ENCODE measurements at regions not wholly inside any gene's neighbourhood (a gene's known extent, or its start where the extent isn't known, plus 50 kb on each side); places are given as distances from the start of the nearest gene placed in this dataset.

DNA sequence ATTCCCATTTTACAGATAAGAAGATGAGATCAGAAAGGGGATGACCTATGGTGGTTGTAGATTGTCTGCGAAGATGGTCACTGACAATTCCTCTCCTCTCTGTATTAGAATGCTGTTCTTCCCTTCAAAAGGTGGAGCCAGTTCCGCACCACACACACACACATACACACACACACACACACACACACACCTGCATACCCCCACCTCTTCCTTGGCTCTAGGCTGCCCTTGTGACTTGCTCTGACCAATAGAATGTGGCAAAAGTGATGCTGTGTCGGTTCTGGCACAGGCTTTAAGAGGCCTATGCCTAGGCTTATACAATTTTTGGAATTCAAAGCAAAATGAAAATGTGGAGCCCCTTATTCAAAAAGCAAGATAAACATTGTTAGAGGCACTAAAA, 88.0 kb downstream of the ZFP36L2 start:
- Mint-ChIP-seq H3K27ac (peak overlapping the region; percentile 97), H3K9me3 (no peaks in the 10 kb centered on the region), H3K27me3 (ENCODE audit: low read depth) (no peaks in the 10 kb centered on the region), H3K4me1 (ENCODE audit: low read depth) (peaks cover 69% of the 10 kb centered on the region), H3K36me3 (ENCODE audit: low read depth) (peaks cover 14% of the 10 kb centered on the region), H3K4me3 (peak overlapping the region; percentile 63)

DNA sequence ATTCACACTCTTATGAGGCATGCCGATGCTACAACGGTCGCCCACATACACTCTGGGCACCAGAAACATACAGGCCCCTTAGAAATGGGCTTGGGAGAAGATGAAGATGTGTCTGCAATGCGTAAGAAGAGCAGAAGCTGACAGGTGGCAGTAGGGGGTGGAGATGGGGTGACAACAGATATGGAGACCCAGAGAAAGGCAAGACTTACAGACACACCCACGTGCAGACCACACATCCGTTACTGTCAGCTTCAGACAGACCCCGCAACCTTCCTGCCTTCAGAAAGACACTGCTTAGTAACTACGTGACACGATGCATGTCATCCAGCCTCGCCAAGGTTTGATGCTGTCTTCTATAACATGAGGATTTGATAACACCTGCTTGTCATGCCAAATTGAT, 89.5 kb downstream of the ZFP36L2 start:
- Mint-ChIP-seq H3K36me3 (ENCODE audit: low read depth) (peaks cover 9% of the 10 kb centered on the region), H3K27ac (peak overlapping the region; percentile 97), H3K27me3 (ENCODE audit: low read depth) (no peaks in the 10 kb centered on the region), H3K4me1 (ENCODE audit: low read depth) (peaks cover 72% of the 10 kb centered on the region), H3K9me3 (no peaks in the 10 kb centered on the region), H3K4me3 (peak overlapping the region; percentile 69)

DNA sequence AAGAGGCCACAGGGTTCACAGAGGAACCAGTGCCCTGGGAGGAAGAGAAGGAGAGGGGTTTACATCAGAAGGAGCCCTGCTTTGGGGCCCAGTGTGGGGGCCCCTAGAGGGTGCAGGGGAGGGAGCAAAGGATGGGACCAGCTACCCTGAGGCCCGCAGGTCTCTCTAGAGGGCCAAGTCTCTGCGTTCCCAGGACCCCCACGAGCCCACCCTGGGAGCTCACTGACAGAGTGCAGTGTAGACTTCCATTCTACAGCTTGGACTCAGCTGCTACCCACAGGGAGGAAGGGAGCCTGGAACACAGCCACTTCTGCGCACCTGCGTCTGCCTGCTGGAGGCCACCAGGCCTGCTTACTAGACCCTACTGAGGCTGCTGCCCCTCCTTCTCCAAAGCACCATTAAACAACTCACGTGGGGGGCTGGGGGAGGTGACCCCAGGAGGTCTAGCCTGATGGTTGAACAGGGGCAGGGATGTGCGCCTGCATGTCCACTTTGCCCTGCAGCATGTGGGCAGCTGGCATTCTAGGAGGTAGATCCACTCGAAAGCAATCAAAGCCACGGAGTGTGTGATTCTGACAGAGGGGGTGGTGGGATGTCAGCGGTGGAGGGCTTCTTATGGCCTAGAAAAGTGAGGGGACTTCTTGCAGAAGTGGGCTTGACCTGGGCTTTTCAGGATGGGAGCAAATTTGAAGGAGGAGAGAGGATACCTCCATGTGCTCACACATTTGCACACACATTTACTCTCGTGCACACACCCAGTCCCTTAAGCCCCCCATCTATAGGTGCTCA, 90.2 kb downstream of the ZFP36L2 start:
- Mint-ChIP-seq H3K36me3 (ENCODE audit: low read depth) (peaks cover 10% of the 10 kb centered on the region), H3K9me3 (no peaks in the 10 kb centered on the region), H3K27ac (peak overlapping the region; percentile 97), H3K4me1 (ENCODE audit: low read depth) (peaks cover 78% of the 10 kb centered on the region), H3K27me3 (ENCODE audit: low read depth) (no peaks in the 10 kb centered on the region), H3K4me3 (peak overlapping the region; percentile 69)

DNA sequence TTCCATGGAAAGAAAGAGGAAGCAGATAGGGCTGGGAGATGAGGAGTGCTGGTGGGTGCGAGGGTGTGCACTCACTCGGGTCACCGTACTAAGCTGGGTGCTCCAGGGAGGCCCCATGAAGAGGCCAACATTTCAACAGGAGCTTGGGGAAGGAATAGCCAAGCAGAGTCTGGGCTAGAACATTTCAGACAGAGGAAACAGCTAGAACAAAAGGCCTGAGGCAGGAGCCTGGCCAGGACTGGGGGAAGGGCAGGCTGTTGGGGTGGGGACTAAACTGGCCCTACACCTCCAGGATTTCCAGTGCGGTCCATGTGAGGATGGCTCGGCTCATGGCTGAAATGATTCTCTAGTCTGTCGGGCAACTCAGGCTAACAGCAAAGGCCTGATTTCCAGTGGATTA, 90.8 kb downstream of the ZFP36L2 start:
- Mint-ChIP-seq H3K9me3 (no peaks in the 10 kb centered on the region), H3K27ac (peak overlapping the region; percentile 97), H3K4me1 (ENCODE audit: low read depth) (peaks cover 84% of the 10 kb centered on the region), H3K27me3 (ENCODE audit: low read depth) (no peaks in the 10 kb centered on the region), H3K36me3 (ENCODE audit: low read depth) (peaks cover 10% of the 10 kb centered on the region), H3K4me3 (peak overlapping the region; percentile 53)

DNA sequence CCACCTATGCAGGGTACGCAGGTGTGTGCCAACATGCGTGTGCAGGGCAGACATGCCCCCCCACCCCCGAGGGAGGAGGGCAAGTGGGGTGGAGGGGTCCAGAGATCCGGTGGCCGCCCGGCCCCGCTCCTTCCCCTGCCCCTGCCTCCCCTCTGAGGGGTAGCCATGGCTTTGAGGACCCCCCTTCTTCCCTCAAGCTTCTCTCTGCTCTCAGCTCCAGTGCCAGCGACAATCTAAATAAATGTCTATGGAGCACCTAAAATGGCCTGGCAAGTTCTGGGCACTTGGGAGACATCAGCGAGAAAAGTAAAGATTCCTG, 91.9 kb downstream of the ZFP36L2 start:
- Mint-ChIP-seq H3K36me3 (ENCODE audit: low read depth) (peaks cover 16% of the 10 kb centered on the region), H3K4me3 (peak overlapping the region; percentile 31)

DNA sequence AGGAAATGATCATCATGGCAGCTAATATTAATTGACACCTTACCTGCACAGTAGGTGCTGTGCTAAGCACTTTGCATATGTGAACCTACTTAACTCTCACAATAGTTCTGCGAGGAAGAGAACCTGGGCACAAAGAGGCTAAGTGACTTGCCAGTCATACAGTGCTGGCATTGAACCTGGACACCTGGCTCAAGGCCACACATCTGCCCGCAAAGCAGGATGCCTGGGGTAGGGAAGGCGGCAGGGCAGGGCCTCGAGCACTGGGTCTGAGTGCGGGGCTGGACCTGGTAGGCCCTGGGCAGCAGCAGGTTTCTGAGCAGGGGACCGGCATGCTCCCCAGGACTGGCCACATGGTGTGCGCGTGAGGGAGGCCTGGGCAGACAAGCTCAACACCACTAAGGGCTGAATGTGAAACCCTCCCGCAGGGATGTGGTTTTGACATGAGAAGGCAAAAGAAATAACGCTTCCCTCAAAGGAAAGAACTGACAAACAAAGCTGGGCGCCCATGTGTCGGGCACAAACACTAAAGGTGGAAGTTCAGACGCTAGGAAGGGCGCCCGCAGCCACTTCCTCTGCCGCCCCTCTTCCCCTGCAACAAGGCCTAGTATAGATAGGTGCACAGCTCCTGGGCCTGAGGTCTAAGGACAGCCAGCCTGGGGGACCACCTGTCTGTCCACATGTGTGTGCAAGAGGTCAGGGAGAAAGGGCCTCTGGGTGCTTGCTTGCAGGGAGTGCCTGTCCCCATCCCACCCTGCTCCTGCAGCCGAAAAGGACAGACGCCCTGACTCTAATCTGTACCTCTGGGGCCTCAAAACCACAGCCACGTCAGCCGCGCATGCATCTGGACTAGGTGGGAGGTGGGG, 92.5 kb downstream of the ZFP36L2 start:
- no peaks in the 10 kb centered on the region for H3K27me3 Mint-ChIP-seq (ENCODE audit: low read depth)
- H3K4me3 Mint-ChIP-seq, result peak overlapping the region; percentile 69
- H3K4me1 Mint-ChIP-seq (ENCODE audit: low read depth), result peaks cover 86% of the 10 kb centered on the region
- peak overlapping the region; percentile 97 for H3K27ac Mint-ChIP-seq
- H3K36me3 Mint-ChIP-seq (ENCODE audit: low read depth), result peaks cover 15% of the 10 kb centered on the region
- no peaks in the 10 kb centered on the region for H3K9me3 Mint-ChIP-seq

More for the DNA sequence above, 91.9 kb downstream of the ZFP36L2 start:
- Mint-ChIP-seq H3K27me3 (ENCODE audit: low read depth) (no peaks in the 10 kb centered on the region), H3K9me3 (no peaks in the 10 kb centered on the region), H3K27ac (peak overlapping the region; percentile 97), H3K4me1 (ENCODE audit: low read depth) (peaks cover 84% of the 10 kb centered on the region)

DNA sequence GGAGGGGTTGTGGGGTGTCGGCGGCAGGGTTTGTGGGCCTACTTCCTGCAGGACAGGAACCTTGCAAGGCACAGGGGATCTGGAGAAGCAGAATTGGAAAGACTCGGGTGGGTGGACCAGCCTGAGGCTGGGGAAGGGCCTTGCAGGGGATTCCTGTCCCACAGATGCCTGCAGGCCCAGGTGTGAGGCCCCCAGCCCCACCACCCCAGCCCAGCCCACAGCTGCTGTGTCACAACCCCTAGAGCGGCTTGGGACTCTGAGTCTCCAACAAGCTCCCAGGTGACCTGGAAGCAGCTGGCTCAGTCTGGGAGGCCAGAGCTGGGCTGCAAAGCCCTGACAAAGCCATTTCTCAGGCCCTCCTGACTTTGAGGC, 93.1 kb downstream of the ZFP36L2 start:
- H3K27ac Mint-ChIP-seq, result peak overlapping the region; percentile 97
- peak overlapping the region; percentile 69 for H3K4me3 Mint-ChIP-seq
- H3K4me1 Mint-ChIP-seq (ENCODE audit: low read depth), result peaks cover 86% of the 10 kb centered on the region

DNA sequence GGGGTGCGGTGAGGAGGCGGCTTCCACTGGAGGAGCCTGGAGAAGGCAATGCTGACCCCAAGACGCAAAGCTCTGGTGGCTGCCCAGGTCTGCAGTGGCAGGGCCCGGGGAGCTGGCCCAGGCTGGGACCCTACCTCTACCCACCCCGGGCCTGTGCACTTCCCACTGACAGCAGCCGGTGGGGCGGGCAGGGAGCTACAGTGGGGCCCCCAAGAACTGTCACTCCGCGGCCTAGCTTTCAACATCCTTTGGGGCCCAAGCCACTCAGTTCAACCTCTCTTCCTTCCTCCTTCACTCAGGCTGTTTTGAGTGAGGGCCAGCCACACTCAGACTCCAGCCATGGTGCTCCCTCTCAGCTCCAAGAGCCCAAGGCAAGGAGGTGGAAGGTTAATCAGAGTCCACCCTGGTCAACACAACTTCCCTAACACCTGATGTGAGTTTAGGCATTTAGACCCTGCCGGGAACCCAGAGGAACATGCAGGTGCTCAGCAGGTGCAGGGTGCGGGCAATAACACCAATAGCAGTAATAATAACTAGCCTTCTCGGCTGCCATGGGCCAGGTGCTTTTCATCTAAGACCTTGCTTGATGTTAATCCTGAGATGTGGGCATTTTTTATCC, 93.6 kb downstream of the ZFP36L2 start:
- Mint-ChIP-seq H3K27me3 (ENCODE audit: low read depth) (no peaks in the 10 kb centered on the region), H3K36me3 (ENCODE audit: low read depth) (peaks cover 16% of the 10 kb centered on the region), H3K4me1 (ENCODE audit: low read depth) (peaks cover 88% of the 10 kb centered on the region), H3K4me3 (peak overlapping the region; percentile 49), H3K9me3 (no peaks in the 10 kb centered on the region), H3K27ac (peak overlapping the region; percentile 97)

More for the DNA sequence above, 93.1 kb downstream of the ZFP36L2 start:
- H3K36me3 Mint-ChIP-seq (ENCODE audit: low read depth), result peaks cover 13% of the 10 kb centered on the region
- H3K9me3 Mint-ChIP-seq, result no peaks in the 10 kb centered on the region
- H3K27me3 Mint-ChIP-seq (ENCODE audit: low read depth), result no peaks in the 10 kb centered on the region

DNA sequence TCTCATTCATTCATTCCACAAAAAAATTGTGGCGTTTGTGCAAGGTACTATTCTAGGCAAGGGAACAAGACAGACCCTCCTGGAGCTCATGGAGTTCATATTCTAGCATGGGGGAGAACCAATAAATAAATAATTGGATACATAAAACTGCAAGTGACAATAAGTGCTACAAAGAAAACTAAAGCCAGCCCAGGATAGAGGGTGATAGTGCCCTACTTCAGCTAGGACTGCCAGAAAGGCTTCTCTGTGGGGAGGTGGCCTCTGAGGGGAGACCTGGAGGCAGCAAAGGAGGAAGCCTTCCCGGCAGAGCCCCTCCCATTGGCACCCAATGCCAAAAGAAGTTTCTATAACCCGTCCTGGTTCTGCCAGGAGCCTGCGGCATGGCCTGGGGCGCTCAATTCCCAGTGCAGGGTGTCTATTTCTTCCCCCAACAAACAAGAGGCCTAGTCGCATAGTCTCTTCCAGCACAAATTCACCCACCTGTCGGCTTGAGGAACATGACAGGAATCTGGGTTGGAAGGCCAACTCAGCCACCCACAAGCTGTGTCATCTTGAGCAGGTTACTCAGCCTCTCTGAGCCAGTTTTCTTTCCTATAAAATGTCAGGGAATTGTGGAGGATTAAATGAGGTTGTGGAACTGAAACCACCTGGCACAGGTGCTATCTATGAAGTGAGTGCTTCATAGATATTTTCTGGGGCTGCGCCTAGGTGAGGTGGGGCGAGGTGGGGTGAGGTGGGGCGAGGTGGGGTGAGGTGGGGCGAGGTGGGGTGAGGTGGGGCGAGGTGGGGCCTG, 94.3 kb downstream of the ZFP36L2 start:
- H3K4me3 Mint-ChIP-seq, result peak overlapping the region; percentile 55
- no peaks in the 10 kb centered on the region for H3K27me3 Mint-ChIP-seq (ENCODE audit: low read depth)
- H3K36me3 Mint-ChIP-seq (ENCODE audit: low read depth), result peaks cover 14% of the 10 kb centered on the region
- H3K4me1 Mint-ChIP-seq (ENCODE audit: low read depth), result peaks cover 86% of the 10 kb centered on the region
- H3K27ac Mint-ChIP-seq, result peak overlapping the region; percentile 97
- H3K9me3 Mint-ChIP-seq, result no peaks in the 10 kb centered on the region

DNA sequence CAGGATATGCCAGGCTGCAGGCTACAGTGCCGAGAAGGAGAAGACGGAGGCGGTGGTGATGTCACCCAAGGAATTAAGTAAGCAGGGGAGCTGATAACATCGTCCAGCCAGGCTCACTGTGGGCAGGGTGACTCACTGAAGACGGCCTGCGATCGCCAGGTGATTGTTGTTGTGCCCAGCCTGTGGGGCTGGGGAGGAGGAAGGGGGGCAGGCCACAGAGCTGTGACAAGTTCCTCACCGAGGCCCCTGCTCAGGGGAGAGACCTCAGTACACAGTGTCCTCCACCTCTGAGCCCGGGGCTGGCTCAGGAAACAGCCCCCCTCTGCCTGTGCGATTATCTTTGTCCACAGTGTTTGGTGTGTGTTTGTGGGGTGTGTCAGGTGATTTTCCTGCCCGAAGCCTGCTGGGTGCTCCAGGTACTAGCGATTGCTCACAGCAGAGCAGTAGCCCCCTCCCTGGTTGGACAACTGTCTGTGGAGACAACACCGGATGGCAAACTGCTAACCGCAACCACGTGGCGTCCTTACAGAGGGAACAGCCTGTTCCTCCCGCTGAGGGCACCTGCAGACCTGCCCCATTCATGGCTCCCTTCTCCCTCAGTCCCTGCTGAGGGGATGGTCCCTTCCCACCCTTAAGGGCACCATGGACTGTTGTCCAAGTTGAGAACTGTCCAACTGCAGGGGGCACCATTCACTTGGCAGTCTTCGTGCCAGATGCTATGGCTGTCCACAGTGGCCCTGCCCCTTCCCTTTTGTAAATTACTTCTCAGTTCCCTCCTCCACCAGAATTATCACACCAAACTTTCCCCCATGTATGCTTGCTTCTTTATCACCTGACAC, 95.1 kb downstream of the ZFP36L2 start:
- peaks cover 78% of the 10 kb centered on the region for H3K4me1 Mint-ChIP-seq (ENCODE audit: low read depth)
- H3K27ac Mint-ChIP-seq, result peak overlapping the region; percentile 97
- H3K36me3 Mint-ChIP-seq (ENCODE audit: low read depth), result peaks cover 14% of the 10 kb centered on the region
- H3K27me3 Mint-ChIP-seq (ENCODE audit: low read depth), result no peaks in the 10 kb centered on the region
- peak overlapping the region; percentile 68 for H3K4me3 Mint-ChIP-seq
- no peaks in the 10 kb centered on the region for H3K9me3 Mint-ChIP-seq

DNA sequence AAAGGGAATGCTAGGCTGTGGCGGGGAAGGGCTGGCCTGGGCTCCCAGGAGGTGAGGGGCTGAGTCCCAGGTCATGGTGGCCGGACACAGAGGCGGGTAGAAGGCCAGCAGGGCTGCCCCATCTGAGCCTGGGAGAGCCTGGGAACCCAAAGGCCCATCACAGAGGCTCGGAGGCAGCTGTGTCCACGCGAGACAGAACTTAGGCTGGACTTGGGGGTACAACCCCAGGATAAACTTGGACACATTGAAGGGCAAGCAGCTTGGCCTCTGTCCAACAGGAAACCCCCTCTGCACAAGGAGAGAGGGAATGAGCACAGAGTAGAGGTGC, 95.9 kb downstream of the ZFP36L2 start:
- no peaks in the 10 kb centered on the region for H3K9me3 Mint-ChIP-seq

DNA sequence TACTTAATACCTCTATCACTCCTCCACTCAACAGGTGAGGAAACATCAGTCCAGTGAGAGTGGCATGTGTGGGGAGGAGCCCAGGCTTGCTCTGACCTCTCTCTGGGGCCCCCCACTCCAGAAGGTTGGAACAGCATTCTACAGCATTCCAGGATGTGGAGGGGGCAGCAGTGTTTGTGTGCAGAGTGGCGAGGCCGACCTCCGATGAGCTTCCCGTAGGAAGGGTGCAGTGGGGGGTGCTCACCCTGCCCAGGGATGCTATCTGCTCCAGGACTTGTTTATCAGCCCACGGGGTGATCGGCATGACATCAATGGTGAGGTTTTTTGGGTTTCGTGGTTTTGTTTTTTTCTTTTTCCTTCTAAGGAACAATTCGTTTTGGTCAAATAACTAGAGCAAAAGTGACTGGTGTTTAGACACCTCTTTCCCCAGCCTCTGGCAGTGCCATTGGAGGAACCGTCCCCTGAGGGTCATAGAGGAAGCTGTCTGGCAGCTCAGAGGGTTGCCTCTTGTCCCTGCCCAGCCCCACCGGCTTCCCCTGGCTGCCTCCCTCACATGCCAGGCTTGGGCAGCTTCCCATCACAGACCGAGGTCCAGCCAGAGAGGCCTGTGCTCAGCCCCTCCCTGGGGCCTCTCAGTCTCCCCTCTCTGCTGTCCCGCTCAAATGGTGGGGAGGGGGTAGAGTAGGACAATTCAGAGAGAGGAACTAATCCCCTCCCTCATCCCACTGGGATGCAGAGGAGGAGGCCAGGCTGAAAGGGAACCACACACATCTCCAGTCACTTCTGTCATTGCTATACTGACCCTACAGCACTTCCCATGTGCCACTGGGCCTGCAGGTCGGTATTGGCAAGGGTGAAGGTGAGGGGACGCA, 96.5 kb downstream of the ZFP36L2 start:
- peaks cover 17% of the 10 kb centered on the region for H3K36me3 Mint-ChIP-seq (ENCODE audit: low read depth)
- no peaks in the 10 kb centered on the region for H3K9me3 Mint-ChIP-seq
- peak overlapping the region; percentile 68 for H3K4me3 Mint-ChIP-seq
- peak overlapping the region; percentile 97 for H3K27ac Mint-ChIP-seq
- peaks cover 69% of the 10 kb centered on the region for H3K4me1 Mint-ChIP-seq (ENCODE audit: low read depth)
- no peaks in the 10 kb centered on the region for H3K27me3 Mint-ChIP-seq (ENCODE audit: low read depth)

More for the DNA sequence above, 95.9 kb downstream of the ZFP36L2 start:
- Mint-ChIP-seq H3K36me3 (ENCODE audit: low read depth) (peaks cover 17% of the 10 kb centered on the region), H3K4me3 (peak overlapping the region; percentile 68), H3K27me3 (ENCODE audit: low read depth) (no peaks in the 10 kb centered on the region), H3K4me1 (ENCODE audit: low read depth) (peaks cover 73% of the 10 kb centered on the region), H3K27ac (peak overlapping the region; percentile 97)

DNA sequence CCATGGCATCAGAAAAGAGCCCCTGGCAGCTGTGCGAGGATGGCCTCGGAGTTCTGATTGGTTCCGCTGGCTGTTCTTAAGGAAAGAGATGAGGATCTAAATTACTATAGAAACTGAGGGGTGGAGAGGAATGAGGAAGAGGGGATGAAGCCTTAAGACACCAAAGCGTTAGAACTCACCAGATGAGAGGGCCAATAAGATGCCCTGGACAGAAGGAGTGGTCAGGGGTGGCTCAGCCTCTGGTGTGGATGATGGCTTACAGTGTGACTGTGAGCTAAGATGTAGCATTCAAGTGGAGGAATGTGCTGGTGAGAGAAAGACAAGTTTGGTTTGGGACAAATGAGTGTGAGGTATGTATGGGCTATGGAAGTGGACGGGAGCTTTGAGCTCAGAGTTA, 97.8 kb downstream of the ZFP36L2 start:
- Mint-ChIP-seq H3K4me3 (peak overlapping the region; percentile 0), H3K27ac (peak overlapping the region; percentile 10), H3K27me3 (ENCODE audit: low read depth) (peaks cover 5% of the 10 kb centered on the region), H3K9me3 (no peaks in the 10 kb centered on the region), H3K4me1 (ENCODE audit: low read depth) (peaks cover 60% of the 10 kb centered on the region), H3K36me3 (ENCODE audit: low read depth) (peaks cover 20% of the 10 kb centered on the region)

Measured in T-helper 1 cell treated with Interleukin-12 subunit alpha and Interleukin-12 subunit beta and Interleukin-4 antibody, amounts not matched to agents 30 μg/mL and 1 μg/mL, for 36 hours (primary cell).